GM19452 (cell line): ENCODE measurements at regions not wholly inside any gene's neighbourhood (a gene's known extent, or its start where the extent isn't known, plus 50 kb on each side); places are given as distances from the start of the nearest gene placed in this dataset.
A peak's percentile ranks its signal among the peaks of the same experiment; 100 is the strongest.

Experiments used
- ATAC-seq: cut with Tn5 transposase; IDR thresholded peaks from one replicate; pipeline ENCODE4 v1.9.1; 2021; ENCODE audit not compliant: unreplicated experiment

GRCh38 chr6:113610377-113610988, 246.7 kb upstream of the MARCKS start:
- no peak for ATAC-seq

GRCh38 chr6:113616701-113617274, 240.4 kb upstream of the MARCKS start:
- no peak for ATAC-seq

- ATAC-seq: no peak
Observed at GRCh38 chr6:113619077-113619476, 238.1 kb upstream of the MARCKS start.

GRCh38 chr6:113620386-113620785, 236.8 kb upstream of the MARCKS start:
- ATAC-seq: no peak

- ATAC-seq: no peak
Observed at GRCh38 chr6:113622254-113622653, 234.9 kb upstream of the MARCKS start.

- ATAC-seq: no peak
Observed at GRCh38 chr6:113623129-113623528, 234.0 kb upstream of the MARCKS start.

GRCh38 chr6:113625850-113626249, 231.3 kb upstream of the MARCKS start:
- ATAC-seq: peak; percentile 40

- peak; percentile 21 for ATAC-seq
Observed at GRCh38 chr6:113626475-113626874, 230.7 kb upstream of the MARCKS start.

GRCh38 chr6:113627480-113627879, 229.7 kb upstream of the MARCKS start:
- no peak for ATAC-seq

GRCh38 chr6:113629256-113629655, 227.9 kb upstream of the MARCKS start:
- no peak for ATAC-seq

GRCh38 chr6:113629975-113630737, 227.0 kb upstream of the MARCKS start:
- no peak for ATAC-seq

GRCh38 chr6:113630738-113631535, 226.2 kb upstream of the MARCKS start:
- peak; percentile 55 for ATAC-seq

- no peak for ATAC-seq
Observed at GRCh38 chr6:113631666-113632065, 225.5 kb upstream of the MARCKS start.

- ATAC-seq: peak; percentile 42
Observed at GRCh38 chr6:113632220-113632864, 224.8 kb upstream of the MARCKS start.

- ATAC-seq: no peak
Observed at GRCh38 chr6:113633638-113634037, 223.5 kb upstream of the MARCKS start.

- ATAC-seq: peak; percentile 15
Observed at GRCh38 chr6:113634352-113635163, 222.6 kb upstream of the MARCKS start.

GRCh38 chr6:113635222-113635986, 221.7 kb upstream of the MARCKS start:
- no peak for ATAC-seq

- no peak for ATAC-seq
Observed at GRCh38 chr6:113636357-113636824, 220.8 kb upstream of the MARCKS start.

GRCh38 chr6:113640051-113640450, 217.1 kb upstream of the MARCKS start:
- ATAC-seq: no peak
